Neuronal stem cell (in vitro differentiated cells): ENCODE measurements at regions not wholly inside any gene's neighbourhood (a gene's known extent, or its start where the extent isn't known, plus 50 kb on each side); places are given as distances from the start of the nearest gene placed in this dataset.

ENCODE experiments used
- DNase-seq: peaks from one replicate; pipeline ENCODE4 v3.0.0-alpha.2; 2013; ENCODE audit warnings: low spot score
- H2AFZ ChIP-seq: one replicate; pipeline ENCODE4 v1.6.1; 2013; ENCODE audit warnings: mild to moderate bottlenecking, low read length, inconsistent platforms
- H2AK5ac ChIP-seq: 2 replicates; pipeline ENCODE4 v1.6.1; 2013; ENCODE audit warnings: low read depth, mild to moderate bottlenecking, inconsistent platforms, low read length, moderate library complexity, mixed read lengths
- H2BK120ac ChIP-seq: 2 replicates; pipeline ENCODE4 v1.6.1; 2013; ENCODE audit warnings: low read depth, mild to moderate bottlenecking, inconsistent platforms, low read length, moderate library complexity, mixed read lengths
- H2BK12ac ChIP-seq: one replicate; pipeline ENCODE4 v1.6.1; 2013; ENCODE audit warnings: low read length, inconsistent platforms
- H2BK15ac ChIP-seq: 2 replicates; pipeline ENCODE4 v1.6.1; 2013; ENCODE audit warnings: mild to moderate bottlenecking, low read length, inconsistent platforms, mixed read lengths
- H2BK5ac ChIP-seq: one replicate; pipeline ENCODE4 v1.6.1; 2013; ENCODE audit warnings: inconsistent platforms, mild to moderate bottlenecking, low read length, moderate library complexity
- H3K14ac ChIP-seq: one replicate; pipeline ENCODE4 v1.6.1; 2013; ENCODE audit warnings: low read length, inconsistent platforms
- H3K18ac ChIP-seq: 2 replicates; pipeline ENCODE4 v1.6.1; 2013; ENCODE audit warnings: low read length, inconsistent platforms
- H3K23ac ChIP-seq: 2 replicates; pipeline ENCODE4 v1.6.1; 2013; ENCODE audit warnings: low read depth, mild to moderate bottlenecking, mixed read lengths, low read length, inconsistent platforms; ENCODE audit not compliant: poor library complexity
- H3K27ac ChIP-seq: replicated peaks from 3 replicates; pipeline ENCODE4 v1.5.1; 2013; ENCODE audit warnings: low read length, inconsistent platforms
- H3K27me3 ChIP-seq, 3 experiments: 2 replicates each; pipeline ENCODE4 v1.6.1; 2013; ENCODE audit warnings: low read length in 3 of 3, mild to moderate bottlenecking in 2 of 3, inconsistent platforms in 1 of 3, low read depth in 1 of 3, mixed read lengths in 1 of 3, moderate library complexity in 1 of 3; ENCODE audit not compliant: control insufficient read depth in 3 of 3, insufficient read depth in 3 of 3
- H3K36me3 ChIP-seq, 2 donors: replicated peaks in 1 of 2; 2 replicates each; pipeline ENCODE4 v1.6.1; 2013; ENCODE audit warnings: low read length in 2 of 2; ENCODE audit not compliant: control insufficient read depth in 2 of 2, insufficient read depth in 2 of 2
- H3K4ac ChIP-seq: 2 replicates; pipeline ENCODE4 v1.6.1; 2013; ENCODE audit warnings: inconsistent platforms, mild to moderate bottlenecking, low read length, moderate library complexity
- H3K4me1 ChIP-seq, 2 donors: 1 replicate in 1 of 2; 2 replicates in 1 of 2; pipeline ENCODE4 v1.6.1; 2013; ENCODE audit warnings: low read length in 2 of 2, low read depth in 1 of 2; ENCODE audit not compliant: control insufficient read depth in 2 of 2, insufficient read depth in 1 of 2
- H3K4me2 ChIP-seq: one replicate; pipeline ENCODE4 v1.6.1; 2013; ENCODE audit warnings: mild to moderate bottlenecking, low read length, inconsistent platforms; ENCODE audit not compliant: insufficient read depth, poor library complexity, severe bottlenecking
- H3K4me3 ChIP-seq, 2 donors: 2 replicates each; pipeline ENCODE4 v1.5.1; 2013; ENCODE audit warnings: low read length in 2 of 2, mild to moderate bottlenecking in 2 of 2, inconsistent platforms in 1 of 2, moderate library complexity in 1 of 2
- H3K79me1 ChIP-seq: one replicate; pipeline ENCODE4 v1.6.1; 2013; ENCODE audit warnings: low read depth, mild to moderate bottlenecking, inconsistent platforms, low read length, moderate library complexity
- H3K9ac ChIP-seq: one replicate; pipeline ENCODE4 v1.6.1; 2013; ENCODE audit warnings: mild to moderate bottlenecking, low read depth, low read length, inconsistent platforms; ENCODE audit not compliant: poor library complexity
- H3K9me3 ChIP-seq, 2 donors: replicated peaks in 1 of 2; 2 replicates each; pipeline versions ENCODE3 to v1.6.1; 2013; ENCODE audit warnings: low read length in 2 of 2, mild to moderate bottlenecking in 2 of 2, inconsistent platforms in 1 of 2, low read depth in 1 of 2, mixed read lengths in 1 of 2, moderate library complexity in 1 of 2; ENCODE audit not compliant: control insufficient read depth in 2 of 2, insufficient read depth in 1 of 2
- H4K8ac ChIP-seq: one replicate; pipeline ENCODE4 v1.6.1; 2013; ENCODE audit warnings: low read depth, mild to moderate bottlenecking, inconsistent platforms, low read length, moderate library complexity
- H4K91ac ChIP-seq: one replicate; pipeline ENCODE4 v1.6.1; 2013; ENCODE audit warnings: low read length, low read depth, mild to moderate bottlenecking, inconsistent platforms; ENCODE audit not compliant: poor library complexity
- whole genome bisulfite sequencing, 2 donors: extraction: QIAGEN DNeasy Blood & Tissue Kit; methylation state at CpG; one replicate each; pipeline ENCODE4 v1.1.7; 2013; ENCODE audit warnings: missing lambda C conversion rate in 2 of 2, mixed read lengths in 1 of 2; ENCODE audit not compliant: insufficient read length in 2 of 2, insufficient replicate concordance in 1 of 2; ENCODE audit errors: extremely low coverage in 2 of 2; 5-methylcytosine and 5-hydroxymethylcytosine counted together

GRCh38 chr4:141921293-141921692 lies 284.9 kb downstream of the IL15 start:
- Histone ChIP-seq H3K9me3 (no peaks in the 10 kb centered on the region), H3K27ac (no peak overlapping the region), H2BK120ac (no peak overlapping the region), H4K91ac (no peak overlapping the region), H2BK12ac (no peak overlapping the region), H3K9ac (no peak overlapping the region), H3K4me3 (no peak overlapping the region), H2BK15ac (no peak overlapping the region), H3K79me1 (no peaks in the 10 kb centered on the region), H3K27me3 (no peaks in the 10 kb centered on the region), H3K4me1 (no peaks in the 10 kb centered on the region), H3K36me3 (no peaks in the 10 kb centered on the region), H3K18ac (no peak overlapping the region), H2BK5ac (no peak overlapping the region), H3K14ac (no peak overlapping the region), H2AK5ac (no peak overlapping the region), H3K4ac (no peak overlapping the region), H3K4me2 (no peak overlapping the region), H2AFZ (no peak overlapping the region), H3K23ac (no peak overlapping the region), H4K8ac (no peak overlapping the region)
- DNase-seq, result no peak
- no CpG with 5 or more reads among the region's 1 CpG for WGBS, 2 donors

DNA sequence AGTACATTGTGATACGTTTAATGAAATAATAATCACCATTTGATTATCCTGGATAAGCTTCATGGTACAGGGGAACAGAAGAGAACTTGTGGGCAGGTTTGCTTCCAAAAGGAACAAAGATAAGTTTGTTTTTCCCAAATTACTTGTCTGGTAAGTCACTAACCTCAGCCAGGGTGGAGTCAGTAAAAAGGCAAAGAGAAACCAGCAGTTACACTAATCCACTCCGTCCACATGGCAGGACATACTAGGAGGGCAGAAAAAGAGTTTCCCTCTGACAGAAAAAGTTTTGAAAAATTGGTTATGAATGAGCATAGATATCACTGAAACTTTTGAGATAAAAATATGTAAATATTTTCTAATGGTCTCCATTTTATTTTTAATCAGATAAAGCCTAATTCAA lies 285.9 kb downstream of the IL15 start:
- H3K4ac ChIP-seq, result no peak overlapping the region
- no peak overlapping the region for H4K8ac ChIP-seq
- H3K9me3 ChIP-seq, result no peaks in the 10 kb centered on the region
- no peak overlapping the region for H2AK5ac ChIP-seq
- no peak overlapping the region for H3K18ac ChIP-seq
- H2AFZ ChIP-seq, result no peak overlapping the region
- WGBS, 2 donors, result no CpG with 5 or more reads among the region's 2 CpGs
- no peak for DNase-seq
- no peak overlapping the region for H3K27ac ChIP-seq
- no peak overlapping the region for H2BK5ac ChIP-seq
- H3K27me3 ChIP-seq, result no peaks in the 10 kb centered on the region
- H3K23ac ChIP-seq, result no peak overlapping the region
- H3K9ac ChIP-seq, result no peak overlapping the region
- H2BK120ac ChIP-seq, result no peak overlapping the region
- no peaks in the 10 kb centered on the region for H3K36me3 ChIP-seq
- no peaks in the 10 kb centered on the region for H3K79me1 ChIP-seq
- H4K91ac ChIP-seq, result no peak overlapping the region
- H3K4me1 ChIP-seq, result no peaks in the 10 kb centered on the region
- H3K14ac ChIP-seq, result no peak overlapping the region
- no peak overlapping the region for H2BK12ac ChIP-seq
- no peak overlapping the region for H3K4me2 ChIP-seq
- H2BK15ac ChIP-seq, result no peak overlapping the region
- H3K4me3 ChIP-seq, result no peak overlapping the region

- no peak overlapping the region for H4K8ac ChIP-seq
- H3K27me3 ChIP-seq, result no peaks in the 10 kb centered on the region
- H2BK12ac ChIP-seq, result no peak overlapping the region
- no peak overlapping the region for H4K91ac ChIP-seq
- H3K4me1 ChIP-seq, result no peaks in the 10 kb centered on the region
- no peaks in the 10 kb centered on the region for H3K79me1 ChIP-seq
- WGBS, 2 donors, result no CpG with 5 or more reads among the region's 1 CpG
- no peak overlapping the region for H3K14ac ChIP-seq
- no peak overlapping the region for H3K9ac ChIP-seq
- no peak overlapping the region for H2BK15ac ChIP-seq
- no peak overlapping the region for H2BK120ac ChIP-seq
- H2BK5ac ChIP-seq, result no peak overlapping the region
- no peaks in the 10 kb centered on the region for H3K9me3 ChIP-seq
- no peak overlapping the region for H2AK5ac ChIP-seq
- H2AFZ ChIP-seq, result no peak overlapping the region
- H3K4ac ChIP-seq, result no peak overlapping the region
- DNase-seq, result no peak
- H3K4me2 ChIP-seq, result no peak overlapping the region
- no peaks in the 10 kb centered on the region for H3K36me3 ChIP-seq
- H3K18ac ChIP-seq, result no peak overlapping the region
- no peak overlapping the region for H3K4me3 ChIP-seq
- H3K23ac ChIP-seq, result no peak overlapping the region
- H3K27ac ChIP-seq, result no peak overlapping the region
Observed at GRCh38 chr4:141926406-141926805, 290.0 kb downstream of the IL15 start.

GRCh38 chr4:141932490-141932889 lies 296.1 kb downstream of the IL15 start:
- H3K36me3 ChIP-seq, result no peaks in the 10 kb centered on the region
- H3K4me2 ChIP-seq, result no peak overlapping the region
- H3K18ac ChIP-seq, result no peak overlapping the region
- no peak overlapping the region for H3K23ac ChIP-seq
- H2BK15ac ChIP-seq, result no peak overlapping the region
- no peak overlapping the region for H4K91ac ChIP-seq
- no peak overlapping the region for H3K4ac ChIP-seq
- H3K9me3 ChIP-seq, result no peaks in the 10 kb centered on the region
- no peaks in the 10 kb centered on the region for H3K79me1 ChIP-seq
- H2AFZ ChIP-seq, result no peak overlapping the region
- H4K8ac ChIP-seq, result no peak overlapping the region
- H3K14ac ChIP-seq, result no peak overlapping the region
- no peak overlapping the region for H2AK5ac ChIP-seq
- H3K9ac ChIP-seq, result no peak overlapping the region
- no peak overlapping the region for H2BK5ac ChIP-seq
- no peak overlapping the region for H3K4me3 ChIP-seq
- no peaks in the 10 kb centered on the region for H3K27me3 ChIP-seq
- H2BK120ac ChIP-seq, result no peak overlapping the region
- no peak for DNase-seq
- no peak overlapping the region for H2BK12ac ChIP-seq
- H3K4me1 ChIP-seq, result no peaks in the 10 kb centered on the region
- no peak overlapping the region for H3K27ac ChIP-seq
